Ascending aorta (tissue), 2 donors: ENCODE measurements at regions not wholly inside any gene's neighbourhood (a gene's known extent, or its start where the extent isn't known, plus 50 kb on each side); places are given as distances from the start of the nearest gene placed in this dataset.

Experiments used
- DNase-seq, 2 donors: peaks; one replicate each; pipeline ENCODE4 v3.0.0-alpha.2; 2019; ENCODE audit warnings: low spot score in 2 of 2
- H3K27ac ChIP-seq, 2 donors: fragments of 200-600 bp; sonication (generic); one replicate each; pipeline ENCODE4 v1.5.1; 2016 to 2017; ENCODE audit warnings: mild to moderate bottlenecking in 1 of 2
- H3K27me3 ChIP-seq: fragments of 200-600 bp; sonication (generic); one replicate; pipeline ENCODE4 v1.5.1; 2017
- H3K36me3 ChIP-seq, 2 donors: fragments of 200-600 bp; sonication (generic); one replicate each; pipeline ENCODE4 v1.5.1; 2016
- H3K4me1 ChIP-seq, 2 donors: fragments of 200-600 bp; sonication (generic); one replicate each; pipeline ENCODE4 v1.5.1; 2016 to 2017; ENCODE audit warnings: mild to moderate bottlenecking in 1 of 2
- H3K4me3 ChIP-seq, 2 donors: fragments of 200-600 bp; sonication (generic); one replicate each; pipeline ENCODE4 v1.5.1; 2016 to 2017; ENCODE audit warnings: mild to moderate bottlenecking in 1 of 2
- H3K9me3 ChIP-seq, 2 donors: fragments of 200-600 bp; sonication (generic); one replicate each; pipeline ENCODE4 v1.5.1; 2016
- CTCF ChIP-seq, 3 experiments: fragments of 200-600 bp in 2 of 3; fragments of 450-650 bp in 1 of 3; sonication (generic) in 2 of 3; IDR thresholded peaks; one replicate each; pipeline ENCODE4 v1.5.1; 2016 to 2019; ENCODE audit warnings: antibody characterized with exemption in 3 of 3, mild to moderate bottlenecking in 1 of 3, moderate library complexity in 1 of 3
- intact Hi-C: fragments of 100-400 bp; cut with DNase I; formaldehyde crosslinking; loops from one replicate; pipeline ENCODE4 v1.15.1; 2023

DNA sequence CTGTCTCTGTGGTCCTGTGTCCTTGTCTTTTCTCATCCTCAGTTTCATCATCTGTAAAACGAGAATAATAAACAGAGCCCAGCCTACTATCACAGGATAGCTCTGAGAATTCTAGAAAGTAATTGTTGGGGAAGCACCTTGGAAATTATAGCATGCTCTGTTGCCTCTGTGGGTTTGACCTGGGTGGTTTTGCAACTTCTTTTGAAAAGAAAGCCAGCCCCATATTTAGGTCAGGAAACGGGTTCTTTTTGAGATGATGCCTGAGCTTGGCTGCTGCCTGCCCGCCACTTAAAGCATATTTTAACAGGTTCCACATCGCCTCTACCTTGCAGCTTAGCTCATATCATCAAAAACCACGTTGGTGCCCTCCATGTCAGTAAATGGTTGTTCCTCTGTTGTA is 111.1 kb downstream of the TLR4 start:
- Histone ChIP-seq H3K27me3 (no peaks in the 10 kb centered on the region), H3K9me3 (no peaks in the 10 kb centered on the region), H3K36me3 (no peaks in the 10 kb centered on the region), H3K4me3 (no peak overlapping the region), H3K4me1 (no peaks in the 10 kb centered on the region), H3K27ac (no peak overlapping the region)
- DNase-seq = no peak
- intact Hi-C loops = no loop called here
- TF ChIP-seq CTCF (IDR thresholded peaks at IDR 0.05) = no peak

DNA sequence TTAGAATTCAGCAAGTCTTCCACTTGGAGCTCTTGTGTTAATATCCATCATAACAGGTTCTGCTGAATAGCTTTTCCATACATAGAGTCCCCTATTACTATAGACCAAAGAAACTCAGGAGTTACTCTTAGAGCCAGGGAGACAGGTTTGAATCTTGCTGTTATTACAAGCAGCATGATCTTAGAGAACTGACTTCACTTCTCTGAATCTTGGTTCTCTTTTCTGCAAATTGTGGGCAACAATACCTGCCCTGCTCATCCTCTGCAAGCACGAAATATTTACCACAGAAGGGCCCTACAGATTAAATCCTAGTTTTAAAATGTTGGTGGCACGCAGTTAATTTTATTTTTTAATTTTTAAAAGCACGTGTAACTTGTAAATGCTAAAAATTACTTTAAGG is 111.7 kb downstream of the TLR4 start:
- DNase-seq = no peak
- no peak for TF ChIP-seq CTCF (IDR thresholded peaks at IDR 0.05)
- intact Hi-C loops = no loop called here
- no peaks in the 10 kb centered on the region for H3K9me3 ChIP-seq
- no peak overlapping the region for H3K27ac ChIP-seq
- H3K4me1 ChIP-seq = no peaks in the 10 kb centered on the region
- no peaks in the 10 kb centered on the region for H3K36me3 ChIP-seq
- H3K4me3 ChIP-seq = no peak overlapping the region
- no peaks in the 10 kb centered on the region for H3K27me3 ChIP-seq

GRCh38 chr9:117821954-117822353 is 117.8 kb downstream of the TLR4 start:
- intact Hi-C loops = no loop called here
- H3K4me3 ChIP-seq = no peak overlapping the region
- H3K27me3 ChIP-seq = no peaks in the 10 kb centered on the region
- H3K9me3 ChIP-seq = no peaks in the 10 kb centered on the region
- no peak for TF ChIP-seq CTCF (IDR thresholded peaks at IDR 0.05)
- DNase-seq = no peak
- H3K4me1 ChIP-seq = no peaks in the 10 kb centered on the region
- H3K27ac ChIP-seq = no peak overlapping the region
- H3K36me3 ChIP-seq = no peaks in the 10 kb centered on the region

DNA sequence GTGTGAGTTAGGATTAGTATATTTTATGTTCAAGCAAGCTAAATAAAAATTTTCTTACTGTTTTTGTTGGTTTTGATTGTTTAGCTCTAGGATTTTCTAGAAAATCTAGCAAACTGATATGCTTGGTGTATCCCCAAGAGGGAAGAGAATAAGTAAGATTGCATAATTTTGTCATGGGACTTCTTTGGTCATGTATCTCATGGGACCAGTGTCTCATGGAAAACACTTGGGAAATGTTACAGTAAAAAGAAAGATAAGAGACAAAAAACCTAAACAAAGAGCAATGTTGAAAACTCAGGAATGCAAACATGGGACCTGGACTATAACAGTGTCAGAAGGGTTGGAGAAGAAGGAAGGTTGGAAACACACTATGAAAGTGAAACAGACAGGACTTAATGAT is 119.4 kb downstream of the TLR4 start:
- intact Hi-C loops = no loop called here

GRCh38 chr9:117825609-117826347 is 121.6 kb downstream of the TLR4 start:
- no peaks in the 10 kb centered on the region for H3K9me3 ChIP-seq
- DNase-seq = no peak
- no peak overlapping the region for H3K27ac ChIP-seq
- no peak overlapping the region for H3K4me3 ChIP-seq
- no peaks in the 10 kb centered on the region for H3K4me1 ChIP-seq
- intact Hi-C loops = no loop called here
- H3K36me3 ChIP-seq = no peaks in the 10 kb centered on the region
- H3K27me3 ChIP-seq = no peaks in the 10 kb centered on the region
- TF ChIP-seq CTCF (IDR thresholded peaks at IDR 0.05) = no peak

More for the DNA sequence above, 119.4 kb downstream of the TLR4 start:
- no peak overlapping the region for H3K4me3 ChIP-seq
- no peak for DNase-seq
- H3K4me1 ChIP-seq = no peaks in the 10 kb centered on the region
- no peak for TF ChIP-seq CTCF (IDR thresholded peaks at IDR 0.05)
- H3K27ac ChIP-seq = no peak overlapping the region
- no peaks in the 10 kb centered on the region for H3K9me3 ChIP-seq
- H3K27me3 ChIP-seq = no peaks in the 10 kb centered on the region
- no peaks in the 10 kb centered on the region for H3K36me3 ChIP-seq

DNA sequence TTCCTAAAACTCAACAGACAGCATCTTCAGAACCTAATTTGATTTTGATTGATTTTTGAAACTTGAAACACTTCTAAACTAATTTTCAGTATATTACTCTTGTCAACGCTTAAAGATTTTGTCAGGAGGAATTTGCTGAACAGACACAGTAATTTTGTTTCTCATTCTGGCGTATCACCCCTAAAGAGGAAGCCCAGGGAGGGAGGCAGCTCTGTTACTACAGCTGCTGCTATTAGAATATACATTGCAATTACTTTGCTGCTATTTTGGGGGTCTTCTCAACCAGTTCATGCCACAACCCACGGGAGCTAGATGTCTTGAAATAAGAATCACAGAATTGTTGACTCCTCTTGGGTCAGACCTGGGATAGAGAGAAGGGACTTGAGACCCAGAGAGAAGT is 122.6 kb downstream of the TLR4 start:
- Histone ChIP-seq H3K4me1 (no peaks in the 10 kb centered on the region), H3K4me3 (no peak overlapping the region), H3K36me3 (no peaks in the 10 kb centered on the region), H3K27me3 (no peaks in the 10 kb centered on the region), H3K9me3 (no peaks in the 10 kb centered on the region), H3K27ac (no peak overlapping the region)
- no peak for TF ChIP-seq CTCF (IDR thresholded peaks at IDR 0.05)
- intact Hi-C loops = no loop called here
- no peak for DNase-seq
